ENCODE measurements at regions not wholly inside any gene's neighbourhood (a gene's known extent, or its start where the extent isn't known, plus 50 kb on each side); places are given as distances from the start of the nearest gene placed in this dataset.

DNA sequence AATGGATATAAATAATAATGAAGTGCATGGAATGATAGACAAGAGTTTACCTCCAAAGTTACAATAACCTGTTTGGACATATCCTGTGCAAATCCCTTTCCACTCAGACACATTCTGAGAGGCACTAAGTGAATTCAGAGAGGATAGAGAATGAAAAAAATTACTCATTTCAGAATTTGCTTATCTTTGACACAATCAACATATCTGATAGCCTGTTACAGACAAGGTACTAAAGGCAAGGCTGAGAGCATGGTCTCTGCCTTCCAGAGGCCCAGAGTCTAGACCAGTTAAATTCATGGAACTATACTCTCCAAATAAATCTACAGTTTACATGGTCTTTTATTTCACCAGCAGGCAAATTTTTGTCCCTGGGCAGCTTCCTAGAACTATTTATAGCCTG is 371.8 kb upstream of the PTGER4 start:
- Histone ChIP-seq H3K4me1 (ENCODE audit: insufficient read depth, low read length) (no peaks in the 10 kb centered on the region), H3K9me3 (ENCODE audit: low read length) (no peaks in the 10 kb centered on the region), H3K4me3 (ENCODE audit: low read depth in 1 of 2, low read length in 2 of 2) (no peak overlapping the region), H3K27me3 (ENCODE audit: control insufficient read depth in 1 of 2, insufficient read depth in 2 of 2, low read length in 2 of 2) (no peaks in the 10 kb centered on the region), H3K27ac (ENCODE audit: low read depth, low read length) (no peak overlapping the region), H3K36me3 (ENCODE audit: insufficient read depth, low read length) (no peaks in the 10 kb centered on the region), H3K9ac (ENCODE audit: low read length) (no peak overlapping the region)

DNA sequence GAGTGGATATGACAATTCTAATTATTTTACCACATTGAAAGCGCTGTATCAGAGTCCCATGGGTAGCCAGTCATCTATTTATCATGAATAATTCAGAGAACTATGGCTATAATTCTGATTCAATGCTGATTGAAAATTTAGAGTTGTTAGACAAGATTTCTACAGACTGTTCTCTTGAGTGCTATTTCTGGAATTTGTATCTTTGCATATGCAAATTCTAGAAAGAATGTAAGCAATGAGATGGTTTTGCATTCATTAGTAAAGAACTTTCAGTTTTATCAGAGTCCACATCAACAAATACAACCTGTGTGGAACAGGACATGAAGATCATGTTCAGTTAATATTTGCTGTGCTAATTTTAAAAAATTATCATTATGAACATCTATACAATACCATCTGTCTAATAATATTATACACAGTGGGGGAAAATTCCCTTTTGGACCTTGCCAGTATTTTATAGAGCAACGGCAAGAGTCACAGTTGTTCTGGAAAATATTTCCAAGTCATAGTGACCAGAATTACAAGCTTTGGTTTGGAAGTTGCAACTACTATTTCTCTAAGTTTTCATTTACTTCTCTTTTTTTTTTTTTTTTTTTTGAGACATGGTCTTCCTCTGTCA is 372.7 kb upstream of the PTGER4 start:
- H3K9ac ChIP-seq (ENCODE audit: low read length) = no peak overlapping the region
- no peaks in the 10 kb centered on the region for H3K4me1 ChIP-seq (ENCODE audit: insufficient read depth, low read length)
- no peaks in the 10 kb centered on the region for H3K36me3 ChIP-seq (ENCODE audit: insufficient read depth, low read length)
- H3K4me3 ChIP-seq (ENCODE audit: low read depth in 1 of 2, low read length in 2 of 2) = no peak overlapping the region
- H3K27me3 ChIP-seq (ENCODE audit: control insufficient read depth in 1 of 2, insufficient read depth in 2 of 2, low read length in 2 of 2) = no peaks in the 10 kb centered on the region
- no peak overlapping the region for H3K27ac ChIP-seq (ENCODE audit: low read depth, low read length)
- no peaks in the 10 kb centered on the region for H3K9me3 ChIP-seq (ENCODE audit: low read length)

DNA sequence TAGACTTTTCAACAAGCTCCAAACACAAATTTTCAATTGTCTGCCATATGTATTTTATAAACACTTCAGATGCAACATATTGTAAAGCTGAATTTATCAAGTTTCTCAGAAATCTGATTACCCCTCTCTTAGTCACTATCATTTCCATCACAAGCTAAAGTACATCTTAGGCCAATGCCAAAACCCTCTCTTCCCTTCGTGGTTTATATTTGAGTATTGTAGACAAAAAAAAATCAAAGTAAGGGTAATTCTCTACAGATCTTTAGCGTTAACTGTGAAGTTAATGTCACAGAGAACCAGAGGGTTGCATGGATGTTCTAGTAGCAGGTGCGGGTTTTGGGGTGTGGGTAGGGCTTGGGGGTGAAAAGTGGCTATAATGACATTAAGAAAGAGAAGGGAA is 387.7 kb upstream of the PTGER4 start:
- no peak overlapping the region for H3K4me3 ChIP-seq (ENCODE audit: low read depth in 1 of 2, low read length in 2 of 2)
- H3K4me1 ChIP-seq (ENCODE audit: insufficient read depth, low read length) = no peaks in the 10 kb centered on the region
- H3K9me3 ChIP-seq (ENCODE audit: low read length) = no peaks in the 10 kb centered on the region
- no peak overlapping the region for H3K9ac ChIP-seq (ENCODE audit: low read length)
- no peak overlapping the region for H3K27ac ChIP-seq (ENCODE audit: low read depth, low read length)
- no peaks in the 10 kb centered on the region for H3K27me3 ChIP-seq (ENCODE audit: control insufficient read depth in 1 of 2, insufficient read depth in 2 of 2, low read length in 2 of 2)
- H3K36me3 ChIP-seq (ENCODE audit: insufficient read depth, low read length) = no peaks in the 10 kb centered on the region

DNA sequence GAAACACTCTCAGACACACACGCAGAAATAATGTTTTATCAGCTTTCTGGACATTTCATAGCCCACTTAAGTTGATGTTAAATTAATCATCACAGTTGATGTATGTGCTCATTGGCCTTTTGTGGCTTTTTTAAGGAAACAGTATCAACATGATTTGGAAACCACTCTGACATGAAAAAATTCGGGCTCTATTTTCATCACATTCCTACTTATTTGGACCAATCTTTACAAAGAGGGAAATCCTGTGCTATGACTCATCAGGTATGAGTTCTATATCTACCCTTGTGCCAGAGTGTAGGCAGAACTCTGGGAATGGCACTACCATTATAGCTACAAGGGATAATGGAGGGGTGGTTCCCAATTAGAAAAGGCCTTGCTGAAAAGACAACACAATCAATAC is 388.4 kb upstream of the PTGER4 start:
- Histone ChIP-seq H3K4me1 (ENCODE audit: insufficient read depth, low read length) (no peaks in the 10 kb centered on the region), H3K27ac (ENCODE audit: low read depth, low read length) (no peak overlapping the region), H3K4me3 (ENCODE audit: low read depth in 1 of 2, low read length in 2 of 2) (no peak overlapping the region), H3K9me3 (ENCODE audit: low read length) (no peaks in the 10 kb centered on the region), H3K27me3 (ENCODE audit: control insufficient read depth in 1 of 2, insufficient read depth in 2 of 2, low read length in 2 of 2) (no peaks in the 10 kb centered on the region), H3K36me3 (ENCODE audit: insufficient read depth, low read length) (no peaks in the 10 kb centered on the region), H3K9ac (ENCODE audit: low read length) (no peak overlapping the region)

DNA sequence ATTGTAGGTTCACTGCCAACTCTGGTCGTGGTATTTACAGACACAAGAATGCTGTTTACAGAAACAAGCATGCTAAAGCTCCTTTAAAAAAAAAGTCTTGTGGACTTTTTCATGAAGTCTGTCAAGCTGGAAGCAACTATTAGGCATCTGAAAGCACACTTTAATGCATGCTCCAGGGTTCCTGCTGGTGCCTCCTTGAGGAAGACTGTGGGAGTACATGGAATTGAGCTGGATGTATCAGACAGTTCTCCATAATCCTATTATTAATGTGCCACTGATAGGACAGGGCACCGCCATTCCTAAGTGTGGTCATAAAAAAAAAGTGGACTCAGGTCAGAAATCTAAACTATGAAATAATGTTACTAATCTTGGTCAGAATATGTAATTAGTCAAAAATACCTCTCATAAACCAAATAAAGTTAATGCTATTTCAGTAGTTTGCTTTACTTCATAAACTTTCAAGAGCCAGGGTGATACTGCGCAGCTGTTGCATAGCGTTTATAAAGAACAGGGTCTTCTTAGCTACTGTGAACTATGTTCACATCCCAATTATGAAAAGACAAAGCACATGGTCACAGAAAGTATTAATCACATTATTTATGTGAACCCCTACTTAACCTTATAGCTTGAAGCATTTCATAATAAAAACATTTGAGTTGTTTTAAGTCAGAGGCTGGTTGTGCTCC is 390.8 kb upstream of the PTGER4 start:
- Histone ChIP-seq H3K27me3 (ENCODE audit: control insufficient read depth in 1 of 2, insufficient read depth in 2 of 2, low read length in 2 of 2) (no peaks in the 10 kb centered on the region), H3K4me3 (ENCODE audit: low read depth in 1 of 2, low read length in 2 of 2) (no peak overlapping the region), H3K36me3 (ENCODE audit: insufficient read depth, low read length) (no peaks in the 10 kb centered on the region), H3K9ac (ENCODE audit: low read length) (no peak overlapping the region), H3K27ac (ENCODE audit: low read depth, low read length) (no peak overlapping the region), H3K4me1 (ENCODE audit: insufficient read depth, low read length) (no peaks in the 10 kb centered on the region), H3K9me3 (ENCODE audit: low read length) (no peaks in the 10 kb centered on the region)

DNA sequence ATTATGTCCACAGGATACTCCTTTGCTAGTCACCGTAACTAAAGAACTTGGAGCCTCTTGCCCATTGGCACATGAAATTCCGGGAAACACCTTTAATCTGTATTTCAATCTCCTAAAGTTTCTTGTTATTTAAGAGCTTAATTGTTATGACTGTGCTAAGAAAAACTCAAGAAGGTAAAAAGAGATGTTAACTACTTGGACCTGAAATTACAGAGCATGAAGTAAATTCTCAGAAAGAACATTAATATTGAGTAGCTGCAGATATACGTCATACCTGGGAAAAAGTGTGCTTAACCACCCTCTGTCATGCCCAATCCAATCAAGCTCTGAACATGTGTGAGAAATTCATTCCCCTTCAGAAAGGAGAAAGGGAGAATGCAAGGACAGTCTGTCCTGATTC is 394.9 kb upstream of the PTGER4 start:
- no peaks in the 10 kb centered on the region for H3K4me1 ChIP-seq (ENCODE audit: insufficient read depth, low read length)
- H3K4me3 ChIP-seq (ENCODE audit: low read depth in 1 of 2, low read length in 2 of 2) = no peak overlapping the region
- H3K36me3 ChIP-seq (ENCODE audit: insufficient read depth, low read length) = no peaks in the 10 kb centered on the region
- no peaks in the 10 kb centered on the region for H3K9me3 ChIP-seq (ENCODE audit: low read length)
- no peaks in the 10 kb centered on the region for H3K27me3 ChIP-seq (ENCODE audit: control insufficient read depth in 1 of 2, insufficient read depth in 2 of 2, low read length in 2 of 2)
- H3K9ac ChIP-seq (ENCODE audit: low read length) = no peak overlapping the region
- H3K27ac ChIP-seq (ENCODE audit: low read depth, low read length) = no peak overlapping the region

DNA sequence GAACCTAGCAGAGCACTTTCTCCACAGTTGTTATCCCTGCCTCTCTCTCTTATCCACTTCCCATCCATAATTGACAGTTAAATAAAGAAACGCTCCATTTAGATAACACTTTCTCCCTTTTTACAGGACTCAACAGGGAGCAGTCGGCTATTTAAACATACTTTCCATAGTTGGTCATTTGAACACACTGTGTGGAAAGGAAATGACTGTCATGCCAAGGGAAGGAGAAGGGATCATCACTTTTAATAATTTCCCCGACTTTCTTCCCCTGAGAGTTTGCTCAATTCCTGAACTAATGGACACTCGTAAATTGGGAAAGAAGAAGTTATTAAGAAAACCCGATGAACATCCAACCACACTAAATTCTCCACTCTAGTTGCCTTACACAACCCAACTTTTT is 400.8 kb upstream of the PTGER4 start:
- no peaks in the 10 kb centered on the region for H3K4me1 ChIP-seq (ENCODE audit: insufficient read depth, low read length)

DNA sequence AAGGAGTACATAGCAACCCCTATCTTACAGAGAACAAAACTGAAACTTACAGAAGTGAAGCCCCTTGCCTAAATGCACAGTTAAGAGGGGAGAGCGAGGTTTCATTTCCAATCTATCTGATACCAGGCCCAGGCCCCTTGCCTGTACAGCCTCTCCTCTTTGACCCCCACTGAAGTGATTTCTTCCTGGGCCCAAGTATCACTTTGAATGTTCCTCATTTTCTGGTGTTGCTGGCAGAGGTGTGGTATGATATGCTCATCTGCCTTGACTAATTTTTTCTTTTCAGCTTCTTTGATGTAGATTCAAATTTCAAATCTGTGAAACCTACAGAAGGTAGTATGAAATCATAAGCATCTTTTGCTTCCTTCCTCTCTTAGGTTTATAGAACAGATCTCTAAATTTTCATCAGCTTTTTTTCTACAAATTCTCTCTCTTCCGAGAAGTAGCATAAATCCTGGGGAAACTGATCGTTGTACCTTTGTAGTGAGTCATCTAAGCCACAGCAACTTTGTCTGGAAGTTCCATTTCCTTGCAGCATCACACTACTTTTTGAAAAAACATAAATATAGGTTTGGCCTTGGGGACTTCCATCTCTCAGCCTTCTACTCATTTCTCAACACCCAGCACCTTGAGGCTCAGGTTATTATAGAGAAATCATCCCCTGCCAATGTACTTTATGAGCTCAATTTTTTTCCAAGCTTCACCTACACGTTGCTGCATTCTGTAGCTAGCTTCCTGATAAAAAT is 402.4 kb upstream of the PTGER4 start:
- no peak overlapping the region for H3K4me3 ChIP-seq (ENCODE audit: low read depth in 1 of 2, low read length in 2 of 2)
- no peaks in the 10 kb centered on the region for H3K27me3 ChIP-seq (ENCODE audit: control insufficient read depth in 1 of 2, insufficient read depth in 2 of 2, low read length in 2 of 2)
- H3K9ac ChIP-seq (ENCODE audit: low read length) = no peak overlapping the region
- no peaks in the 10 kb centered on the region for H3K9me3 ChIP-seq (ENCODE audit: low read length)
- no peak overlapping the region for H3K27ac ChIP-seq (ENCODE audit: low read depth, low read length)
- H3K4me1 ChIP-seq (ENCODE audit: insufficient read depth, low read length) = no peaks in the 10 kb centered on the region
- no peaks in the 10 kb centered on the region for H3K36me3 ChIP-seq (ENCODE audit: insufficient read depth, low read length)

More for the DNA sequence above, 400.8 kb upstream of the PTGER4 start:
- no peaks in the 10 kb centered on the region for H3K27me3 ChIP-seq (ENCODE audit: control insufficient read depth in 1 of 2, insufficient read depth in 2 of 2, low read length in 2 of 2)
- no peak overlapping the region for H3K4me3 ChIP-seq (ENCODE audit: low read depth in 1 of 2, low read length in 2 of 2)
- H3K9ac ChIP-seq (ENCODE audit: low read length) = no peak overlapping the region
- no peak overlapping the region for H3K27ac ChIP-seq (ENCODE audit: low read depth, low read length)
- no peaks in the 10 kb centered on the region for H3K36me3 ChIP-seq (ENCODE audit: insufficient read depth, low read length)
- H3K9me3 ChIP-seq (ENCODE audit: low read length) = no peaks in the 10 kb centered on the region

DNA sequence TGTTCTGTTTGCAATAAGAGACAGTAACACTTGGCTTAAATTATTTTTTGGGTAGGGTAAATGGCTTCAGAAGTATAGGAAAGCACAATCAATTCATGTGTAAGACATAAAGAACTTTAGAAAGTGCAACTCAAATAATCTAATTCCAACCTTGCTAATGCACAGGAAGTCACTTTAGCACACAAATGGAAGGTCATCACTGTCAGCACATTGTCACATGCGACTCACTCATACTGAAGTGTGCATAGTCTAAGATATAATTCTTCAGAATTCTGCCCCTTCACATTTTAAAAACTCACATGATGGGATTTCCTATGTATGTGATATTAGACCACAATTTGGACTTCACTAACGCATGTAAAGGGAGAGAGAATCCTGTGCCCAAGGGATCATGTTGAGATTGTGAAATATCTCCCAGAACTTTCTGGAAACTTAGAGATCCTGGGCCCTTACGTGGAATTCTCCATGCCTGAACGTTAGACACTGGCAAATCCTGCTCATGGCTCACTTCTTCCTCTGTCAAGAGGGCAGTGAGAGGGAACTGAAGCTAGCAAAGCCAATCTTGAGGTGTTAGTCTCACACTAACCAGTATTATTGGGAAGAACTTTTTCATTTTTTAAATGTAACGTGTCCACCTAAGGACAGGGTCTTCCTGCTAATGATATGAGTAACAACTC is 403.2 kb upstream of the PTGER4 start:
- H3K4me3 ChIP-seq (ENCODE audit: low read depth in 1 of 2, low read length in 2 of 2) = no peak overlapping the region
- H3K27me3 ChIP-seq (ENCODE audit: control insufficient read depth in 1 of 2, insufficient read depth in 2 of 2, low read length in 2 of 2) = no peaks in the 10 kb centered on the region
- H3K36me3 ChIP-seq (ENCODE audit: insufficient read depth, low read length) = no peaks in the 10 kb centered on the region
- no peak overlapping the region for H3K27ac ChIP-seq (ENCODE audit: low read depth, low read length)
- no peaks in the 10 kb centered on the region for H3K9me3 ChIP-seq (ENCODE audit: low read length)
- no peaks in the 10 kb centered on the region for H3K4me1 ChIP-seq (ENCODE audit: insufficient read depth, low read length)
- H3K9ac ChIP-seq (ENCODE audit: low read length) = no peak overlapping the region

DNA sequence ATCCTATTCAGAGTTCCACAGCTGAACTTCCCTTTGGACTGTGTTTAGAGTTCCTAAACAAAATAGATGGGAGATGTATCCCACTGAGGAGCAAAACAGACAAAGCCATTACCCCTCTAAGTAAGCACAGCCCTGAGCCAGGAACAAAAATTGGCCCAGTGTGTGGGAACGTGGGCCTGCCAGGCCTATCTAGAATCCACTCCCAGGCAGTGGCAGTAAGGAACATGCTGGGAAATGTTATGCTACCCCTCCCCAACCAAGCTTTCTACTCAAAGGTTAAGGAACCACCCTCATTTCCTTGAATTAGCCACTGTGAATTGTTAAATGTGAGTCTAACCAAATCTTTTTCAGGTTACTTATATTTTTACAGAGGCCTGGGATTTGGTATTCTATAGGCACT is 405.1 kb upstream of the PTGER4 start:
- Histone ChIP-seq H3K9ac (ENCODE audit: low read length) (no peak overlapping the region), H3K36me3 (ENCODE audit: insufficient read depth, low read length) (no peaks in the 10 kb centered on the region), H3K4me3 (ENCODE audit: low read depth in 1 of 2, low read length in 2 of 2) (no peak overlapping the region), H3K4me1 (ENCODE audit: insufficient read depth, low read length) (no peaks in the 10 kb centered on the region), H3K27ac (ENCODE audit: low read depth, low read length) (no peak overlapping the region), H3K27me3 (ENCODE audit: control insufficient read depth in 1 of 2, insufficient read depth in 2 of 2, low read length in 2 of 2) (no peaks in the 10 kb centered on the region), H3K9me3 (ENCODE audit: low read length) (no peaks in the 10 kb centered on the region)

DNA sequence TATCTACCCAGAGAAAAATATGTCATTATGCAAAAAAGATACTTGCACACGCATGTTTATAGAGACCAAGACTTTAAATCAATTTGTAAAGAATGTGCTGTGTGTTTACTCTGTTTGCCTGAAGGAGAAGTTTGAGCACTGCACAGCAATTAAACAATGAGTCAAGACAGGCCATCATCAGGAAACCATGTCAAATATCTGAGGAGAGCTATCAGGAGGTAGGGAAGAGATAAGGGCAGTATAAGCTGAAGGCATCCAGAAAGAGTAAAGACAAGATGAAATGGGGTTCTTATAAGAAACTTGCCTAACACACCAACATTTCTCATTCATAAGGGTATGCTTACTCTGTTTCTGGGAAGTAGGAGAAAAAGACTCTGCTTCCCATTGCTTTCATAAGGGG is 405.8 kb upstream of the PTGER4 start:
- H3K27me3 ChIP-seq (ENCODE audit: control insufficient read depth in 1 of 2, insufficient read depth in 2 of 2, low read length in 2 of 2) = no peaks in the 10 kb centered on the region
- no peak overlapping the region for H3K9ac ChIP-seq (ENCODE audit: low read length)
- H3K4me3 ChIP-seq (ENCODE audit: low read depth in 1 of 2, low read length in 2 of 2) = no peak overlapping the region
- no peaks in the 10 kb centered on the region for H3K9me3 ChIP-seq (ENCODE audit: low read length)
- no peaks in the 10 kb centered on the region for H3K36me3 ChIP-seq (ENCODE audit: insufficient read depth, low read length)
- no peak overlapping the region for H3K27ac ChIP-seq (ENCODE audit: low read depth, low read length)
- no peaks in the 10 kb centered on the region for H3K4me1 ChIP-seq (ENCODE audit: insufficient read depth, low read length)
